ENCODE measurements at regions not wholly inside any gene's neighbourhood (a gene's known extent, or its start where the extent isn't known, plus 50 kb on each side); places are given as distances from the start of the nearest gene placed in this dataset.

DNA sequence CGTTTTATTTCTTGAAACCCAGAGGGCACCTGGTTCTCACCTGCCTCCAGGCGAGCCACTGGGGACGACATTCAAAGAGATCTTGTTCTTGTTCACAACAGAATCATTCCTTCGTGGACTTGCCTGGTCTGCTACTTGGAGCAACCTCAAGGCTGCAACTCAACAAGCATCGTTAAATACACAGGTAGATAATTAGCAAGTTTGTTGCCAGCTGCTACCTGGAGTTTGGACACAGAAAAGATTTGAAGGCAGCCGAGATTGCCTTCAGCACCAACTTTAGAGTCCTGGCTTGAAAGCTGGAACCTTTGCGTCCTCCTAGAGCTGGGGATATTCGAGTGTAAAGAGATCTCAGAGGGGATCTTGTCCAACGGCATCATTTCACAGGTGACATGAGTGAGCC, 89.6 kb upstream of the C7orf33 start:
- CTCF ChIA-PET: interaction anchor here (1.2 to 8.8 kb wide), 5 partner anchors 27 to 475 kb away, joined by 3 to 55 read pairs (median 36); no protein-coding TSS in a partner anchor
- WGBS (ENCODE audit: low lambda C conversion rate): 58% methylated on average over 9 of the region's 9 CpGs
- H3K9me3 ChIP-seq: no peaks in the 10 kb centered on the region
- no peaks in the 10 kb centered on the region for H4K20me1 ChIP-seq (ENCODE audit: insufficient read depth)
- no peaks in the 10 kb centered on the region for H3K79me2 ChIP-seq (ENCODE audit: insufficient read depth)
- TF ChIP-seq JUND (IDR thresholded peaks at IDR 0.05): no peak
- no peak for TF ChIP-seq MXI1 (IDR thresholded peaks at IDR 0.05; ENCODE audit: low read depth, low read length)
- TF ChIP-seq RAD21 (IDR thresholded peaks at IDR 0.05; ENCODE audit: low read length): no peak
- no peak for TF ChIP-seq TCF12 (IDR thresholded peaks at IDR 0.05)
- TF ChIP-seq, protein P1, sequence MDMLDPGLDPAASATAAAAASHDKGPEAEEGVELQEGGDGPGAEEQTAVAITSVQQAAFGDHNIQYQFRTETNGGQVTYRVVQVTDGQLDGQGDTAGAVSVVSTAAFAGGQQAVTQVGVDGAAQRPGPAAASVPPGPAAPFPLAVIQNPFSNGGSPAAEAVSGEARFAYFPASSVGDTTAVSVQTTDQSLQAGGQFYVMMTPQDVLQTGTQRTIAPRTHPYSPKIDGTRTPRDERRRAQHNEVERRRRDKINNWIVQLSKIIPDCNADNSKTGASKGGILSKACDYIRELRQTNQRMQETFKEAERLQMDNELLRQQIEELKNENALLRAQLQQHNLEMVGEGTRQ (IDR thresholded peaks at IDR 0.05; ENCODE audit: borderline replicate concordance, low read depth, low read length): no peak
- no peak for TF ChIP-seq POLR2AphosphoS5 (IDR thresholded peaks at IDR 0.05; ENCODE audit: low read depth, low read length)
- TF ChIP-seq NRF1 (IDR thresholded peaks at IDR 0.05; ENCODE audit: low read depth, low read length): no peak
- TF ChIP-seq, protein P2, sequence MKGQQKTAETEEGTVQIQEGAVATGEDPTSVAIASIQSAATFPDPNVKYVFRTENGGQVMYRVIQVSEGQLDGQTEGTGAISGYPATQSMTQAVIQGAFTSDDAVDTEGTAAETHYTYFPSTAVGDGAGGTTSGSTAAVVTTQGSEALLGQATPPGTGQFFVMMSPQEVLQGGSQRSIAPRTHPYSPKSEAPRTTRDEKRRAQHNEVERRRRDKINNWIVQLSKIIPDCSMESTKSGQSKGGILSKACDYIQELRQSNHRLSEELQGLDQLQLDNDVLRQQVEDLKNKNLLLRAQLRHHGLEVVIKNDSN (IDR thresholded peaks at IDR 0.05; ENCODE audit: borderline replicate concordance, low read depth): no peak
- TF ChIP-seq PBX3 (IDR thresholded peaks at IDR 0.05): no peak
- no peak for TF ChIP-seq REST (IDR thresholded peaks at IDR 0.05; ENCODE audit: low read depth, low read length)
- no peak for TF ChIP-seq SIN3A (IDR thresholded peaks at IDR 0.05; ENCODE audit: borderline replicate concordance, low read depth, low read length)
- no peak for TF ChIP-seq GABPA (IDR thresholded peaks at IDR 0.05; ENCODE audit: low read depth)
- TF ChIP-seq RCOR1 (IDR thresholded peaks at IDR 0.05; ENCODE audit: low read length): no peak
- no peak for TF ChIP-seq SMC3 (IDR thresholded peaks at IDR 0.05; ENCODE audit: low read depth, low read length)
- no peaks in the 10 kb centered on the region for H3K9me2 ChIP-seq
- DNase-seq: no peak
- H2AFZ ChIP-seq (ENCODE audit: low read depth): no peak overlapping the region
- H3K27me3 ChIP-seq (ENCODE audit: insufficient read depth): peaks cover 18% of the 10 kb centered on the region; the same call in 1 of the 2 replicates
- peaks cover 0 to 4% of the 10 kb centered on the region in 2 experiments; a peak in 1 of 4 replicates for H3K4me1 ChIP-seq (ENCODE audit: control insufficient read depth in 1 of 2, insufficient read depth in 2 of 2, low read depth in 1 of 2, low read length in 1 of 2)
- no peak overlapping the region for H3K9ac ChIP-seq
- H3K4me2 ChIP-seq: no peak overlapping the region
- no peak overlapping the region for H3K27ac ChIP-seq (ENCODE audit: low read depth in 2 of 2, low read length in 1 of 2)
- H3F3A ChIP-seq (replicated peaks; ENCODE audit: insufficient read depth): no peaks in the 10 kb centered on the region
- POLR2A ChIA-PET: no interaction called here
- H3K36me3 ChIP-seq (replicated peaks in 1 of 2; ENCODE audit: control insufficient read depth in 1 of 2, insufficient read depth in 2 of 2, low read length in 1 of 2): no peaks in the 10 kb centered on the region
- no peak overlapping the region for H3K4me3 ChIP-seq (ENCODE audit: low read depth in 2 of 2, low read length in 1 of 2)

Measured in SK-N-SH (cell line).